Activated T-helper 1 cell treated with Interleukin-2 at 50 U/mL for 16 hours (primary cell): ENCODE measurements at regions not wholly inside any gene's neighbourhood (a gene's known extent, or its start where the extent isn't known, plus 50 kb on each side); places are given as distances from the start of the nearest gene placed in this dataset.
"Not testable (repeated sequence)": the region's sequence is repeated elsewhere in the genome, so short reads cannot be mapped to it uniquely, and the experiment has no call there.

Experiments used
- DNase-seq: peaks from one replicate; pipeline ENCODE4 v3.0.0-alpha.2; 2020; ENCODE audit warnings: low read depth

- no peak for DNase-seq
Observed at GRCh38 chr3:20478436-20478835, 292.4 kb upstream of the SGO1 start.

GRCh38 chr3:20464237-20464636 is 278.2 kb upstream of the SGO1 start:
- DNase-seq = not testable (repeated sequence)

- no peak for DNase-seq
Observed at GRCh38 chr3:20462723-20463122, 276.7 kb upstream of the SGO1 start.

- DNase-seq = no peak
Observed at GRCh38 chr3:20462226-20462625, 276.2 kb upstream of the SGO1 start.

- no peak for DNase-seq
Observed at GRCh38 chr3:20458994-20459716, 273.1 kb upstream of the SGO1 start.

- no peak for DNase-seq
Observed at GRCh38 chr3:20456511-20456910, 270.5 kb upstream of the SGO1 start.

- no peak for DNase-seq
Observed at GRCh38 chr3:20451170-20451569, 265.2 kb upstream of the SGO1 start.

GRCh38 chr3:20450611-20451010 is 264.6 kb upstream of the SGO1 start:
- DNase-seq = no peak

- no peak for DNase-seq
Observed at GRCh38 chr3:20442846-20443245, 256.8 kb upstream of the SGO1 start.

- DNase-seq = not testable (repeated sequence)
Observed at GRCh38 chr3:20427268-20427667, 241.3 kb upstream of the SGO1 start.

- no peak for DNase-seq
Observed at GRCh38 chr3:20425138-20425537, 239.1 kb upstream of the SGO1 start.

- no peak for DNase-seq
Observed at GRCh38 chr3:20424086-20424485, 238.1 kb upstream of the SGO1 start.

GRCh38 chr3:20422391-20422790 is 236.4 kb upstream of the SGO1 start:
- DNase-seq = no peak

- no peak for DNase-seq
Observed at GRCh38 chr3:20417388-20418108, 231.5 kb upstream of the SGO1 start.

GRCh38 chr3:20406611-20407011 is 220.6 kb upstream of the SGO1 start:
- DNase-seq = no peak

- DNase-seq = no peak
Observed at GRCh38 chr3:20405744-20406143, 219.7 kb upstream of the SGO1 start.

- DNase-seq = no peak
Observed at GRCh38 chr3:20405231-20405630, 219.2 kb upstream of the SGO1 start.

GRCh38 chr3:20404741-20405100 is 218.7 kb upstream of the SGO1 start:
- DNase-seq = no peak

GRCh38 chr3:20403986-20404740 is 218.2 kb upstream of the SGO1 start:
- no peak for DNase-seq

GRCh38 chr3:20401253-20401652 is 215.2 kb upstream of the SGO1 start:
- no peak for DNase-seq

- no peak for DNase-seq
Observed at GRCh38 chr3:20400686-20401085, 214.7 kb upstream of the SGO1 start.

- no peak for DNase-seq
Observed at GRCh38 chr3:20400281-20400680, 214.3 kb upstream of the SGO1 start.

GRCh38 chr3:20396335-20396734 is 210.3 kb upstream of the SGO1 start:
- no peak for DNase-seq
